Fibroblast of villous mesenchyme (primary cell): ENCODE measurements at regions not wholly inside any gene's neighbourhood (a gene's known extent, or its start where the extent isn't known, plus 50 kb on each side); places are given as distances from the start of the nearest gene placed in this dataset.

Source experiments
- DNase-seq: peaks from one replicate; pipeline ENCODE4 v3.0.0-alpha.2; 2010; ENCODE audit warnings: low read depth
- H3K4me3 ChIP-seq: 2 replicates; pipeline ENCODE4 v1.5.1; 2011; ENCODE audit warnings: low read depth, mild to moderate bottlenecking, low read length
- CTCF ChIP-seq: IDR thresholded peaks from 2 replicates; pipeline ENCODE4 v1.5.1; 2012; ENCODE audit warnings: low read depth, mild to moderate bottlenecking, low read length; ENCODE audit not compliant: insufficient read depth

- no peak for TF ChIP-seq CTCF
- no peak overlapping the region for H3K4me3 ChIP-seq
- DNase-seq: no peak
These were observed 837.3 kb upstream of the KLHL1 start for GRCh38 chr13:70945506-70945905.

GRCh38 chr13:70941454-70941853, 833.2 kb upstream of the KLHL1 start:
- no peak overlapping the region for H3K4me3 ChIP-seq
- no peak for TF ChIP-seq CTCF
- no peak for DNase-seq

- no peak for TF ChIP-seq CTCF
- H3K4me3 ChIP-seq: no peak overlapping the region
- DNase-seq: no peak
These were observed 830.2 kb upstream of the KLHL1 start for GRCh38 chr13:70938462-70938861.

- no peak for DNase-seq
- no peak overlapping the region for H3K4me3 ChIP-seq
- no peak for TF ChIP-seq CTCF
These were observed 824.3 kb upstream of the KLHL1 start for GRCh38 chr13:70932511-70932910.

- H3K4me3 ChIP-seq: no peak overlapping the region
- DNase-seq: no peak
- no peak for TF ChIP-seq CTCF
These were observed 815.9 kb upstream of the KLHL1 start for GRCh38 chr13:70923863-70924752.

GRCh38 chr13:70911286-70911685, 803.0 kb upstream of the KLHL1 start:
- H3K4me3 ChIP-seq: no peak overlapping the region
- TF ChIP-seq CTCF: no peak
- DNase-seq: no peak
